ENCODE measurements at regions not wholly inside any gene's neighbourhood (a gene's known extent, or its start where the extent isn't known, plus 50 kb on each side); places are given as distances from the start of the nearest gene placed in this dataset.
"Not testable (repeated sequence)": the region's sequence is repeated elsewhere in the genome, so short reads cannot be mapped to it uniquely, and the experiment has no call there.

DNA sequence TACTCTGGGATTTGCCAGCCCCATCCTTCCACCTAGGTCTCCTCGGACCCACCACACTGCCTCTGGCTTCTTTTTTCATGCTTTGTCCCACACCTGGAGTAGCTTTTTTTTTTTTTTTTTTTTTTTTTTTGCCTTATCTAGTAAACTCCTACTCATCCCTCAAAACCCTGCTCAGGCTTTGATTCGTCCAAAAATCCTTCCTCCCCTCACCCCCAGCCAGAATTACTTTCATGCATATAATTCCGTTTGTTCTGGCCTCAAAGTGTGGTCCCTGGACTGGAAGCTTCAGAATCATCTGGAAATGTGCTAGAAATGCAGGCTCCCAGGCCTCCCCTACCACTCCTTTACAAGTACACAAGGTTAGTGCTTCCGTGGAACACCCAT is 320.1 kb downstream of the PTTG2 start:
- DNase-seq, result no peak

DNA sequence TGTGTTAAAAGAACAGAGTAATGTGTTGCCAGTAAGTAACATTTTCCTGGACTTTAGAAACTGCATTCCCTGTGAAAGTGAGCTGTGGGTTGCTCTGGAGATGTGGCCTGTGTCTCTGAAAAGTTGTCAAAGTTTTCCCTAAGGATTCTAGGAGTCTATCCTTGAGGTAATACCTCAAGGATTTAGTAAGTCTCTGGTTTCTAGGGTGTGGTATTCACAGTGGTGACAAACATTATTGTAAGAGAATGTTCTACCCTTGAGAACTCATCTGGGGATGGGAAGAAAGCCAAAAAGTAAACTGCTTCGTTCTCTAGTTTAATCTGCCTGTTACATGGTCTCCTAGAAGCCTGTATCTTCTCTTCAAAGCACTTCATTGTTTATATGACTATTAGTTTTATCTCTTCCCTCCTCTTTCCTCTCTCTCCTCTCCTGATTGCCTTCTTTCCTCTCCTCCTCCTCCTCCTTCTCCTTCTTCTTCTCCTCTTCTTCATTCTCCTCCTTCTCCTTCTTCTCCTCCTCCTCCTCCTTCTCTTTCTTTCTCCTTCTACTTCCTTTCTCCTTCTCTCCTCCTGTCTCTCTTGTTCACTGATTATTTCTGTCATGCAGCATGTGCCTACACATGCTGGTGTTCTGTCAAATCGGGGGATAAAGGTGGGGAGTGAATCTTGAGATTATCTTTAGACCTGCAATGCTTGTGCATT is 321.3 kb downstream of the PTTG2 start:
- DNase-seq, result no peak

- DNase-seq, result no peak
These were observed 323.5 kb downstream of the PTTG2 start for GRCh38 chr4:38283724-38284123.

GRCh38 chr4:38284294-38285030 is 324.3 kb downstream of the PTTG2 start:
- no peak for DNase-seq

DNA sequence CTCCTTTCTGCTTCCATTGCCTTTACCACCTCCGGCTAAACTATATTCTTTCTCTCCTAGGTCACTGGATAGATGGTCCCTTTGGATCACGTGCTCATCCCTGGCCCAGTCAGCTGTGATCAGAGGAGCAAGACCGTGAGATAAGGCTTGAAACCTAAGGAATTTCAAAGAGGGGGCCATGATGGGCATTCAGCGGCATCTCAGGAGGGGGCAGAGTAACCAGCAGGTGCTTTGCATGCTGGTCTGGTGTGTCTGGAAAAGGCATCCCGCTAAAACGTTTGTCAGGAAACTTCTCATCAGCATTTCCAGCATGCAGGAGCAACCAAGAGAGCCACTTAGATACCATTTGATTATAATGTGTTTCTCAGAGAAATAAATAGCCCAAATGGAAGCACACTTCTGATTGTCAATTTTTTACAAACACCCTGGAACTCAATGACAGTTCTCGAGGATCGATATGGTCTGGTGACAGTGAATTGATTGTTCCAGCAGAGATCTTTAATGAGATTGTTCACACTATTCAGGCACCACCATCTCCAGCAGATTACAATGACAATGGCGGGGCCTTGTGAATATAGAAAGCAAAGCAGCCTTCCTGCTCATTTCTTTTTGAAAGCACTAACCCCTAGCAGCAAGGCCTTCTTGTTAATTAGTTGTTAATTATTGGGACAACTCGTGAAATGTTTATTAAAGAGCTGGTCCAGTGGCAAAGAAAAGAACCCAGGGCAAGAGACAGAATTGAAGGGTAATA is 327.1 kb downstream of the PTTG2 start:
- DNase-seq, result no peak

- no peak for DNase-seq
These were observed 329.4 kb downstream of the PTTG2 start for GRCh38 chr4:38289553-38289952.

GRCh38 chr4:38290366-38290765 is 330.2 kb downstream of the PTTG2 start:
- DNase-seq, result no peak

- no peak for DNase-seq
These were observed 330.7 kb downstream of the PTTG2 start for GRCh38 chr4:38290914-38291313.

- no peak for DNase-seq
These were observed 332.3 kb downstream of the PTTG2 start for GRCh38 chr4:38292529-38292928.

- no peak for DNase-seq
These were observed 334.0 kb downstream of the PTTG2 start for GRCh38 chr4:38294238-38294637.

DNA sequence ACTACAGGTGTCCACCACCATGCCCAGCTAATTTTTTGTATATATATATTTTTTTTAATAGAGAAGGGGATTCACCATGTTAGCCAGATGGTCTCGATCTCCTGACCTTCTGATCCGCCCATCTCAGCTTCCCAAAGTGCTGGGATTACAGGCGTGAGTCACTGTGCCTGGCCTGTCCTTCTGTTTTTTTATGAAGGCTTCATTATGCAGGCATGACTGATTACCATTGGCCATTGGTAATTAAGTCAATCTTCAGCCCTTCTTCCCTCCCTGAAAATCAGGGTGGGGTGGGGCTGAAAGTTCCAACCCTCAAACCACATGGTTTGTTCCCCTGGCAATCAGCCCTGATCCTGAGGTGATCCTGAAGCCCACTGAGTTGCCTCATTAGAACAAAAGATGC is 336.9 kb downstream of the PTTG2 start:
- no peak for DNase-seq

DNA sequence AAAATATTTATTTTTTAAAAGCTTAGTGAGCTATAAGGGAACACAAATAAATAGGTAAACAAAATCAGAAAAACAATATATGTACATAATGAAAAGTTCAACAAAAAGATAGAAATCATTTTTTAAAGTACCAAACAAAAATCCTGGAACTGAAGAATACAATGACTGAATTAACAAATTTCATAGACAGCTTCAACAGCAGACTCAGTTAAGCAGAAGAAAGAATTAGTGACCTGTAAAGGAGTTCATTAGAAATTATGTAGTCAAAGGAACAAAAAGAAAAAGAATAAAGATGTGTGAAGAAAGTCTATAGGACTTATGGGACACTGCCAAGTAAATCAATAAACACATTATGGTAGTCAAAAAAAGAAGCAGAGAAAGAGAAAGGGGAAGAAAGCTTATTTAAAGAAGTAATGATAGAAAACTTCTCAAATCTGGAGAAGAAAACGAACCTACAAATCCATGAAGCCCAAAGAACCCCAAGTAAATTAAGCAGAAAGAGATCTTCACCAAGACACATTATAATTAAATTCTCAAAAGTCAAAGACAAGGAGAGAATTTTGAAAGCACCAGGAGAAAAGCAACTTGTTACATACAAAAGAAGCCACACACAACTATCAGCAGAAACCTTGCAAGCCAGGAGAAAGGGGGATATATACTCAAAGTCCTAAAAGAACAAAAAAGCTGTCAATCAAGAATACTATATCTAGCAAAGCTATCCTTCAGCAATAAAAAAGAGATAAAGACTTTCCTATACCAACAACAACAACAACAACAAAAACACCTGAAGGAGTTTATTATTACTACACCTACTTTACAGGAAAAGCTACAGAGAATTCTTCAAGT is 338.9 kb downstream of the PTTG2 start:
- DNase-seq, result no peak

GRCh38 chr4:38302910-38303309 is 342.7 kb downstream of the PTTG2 start:
- DNase-seq, result no peak

DNA sequence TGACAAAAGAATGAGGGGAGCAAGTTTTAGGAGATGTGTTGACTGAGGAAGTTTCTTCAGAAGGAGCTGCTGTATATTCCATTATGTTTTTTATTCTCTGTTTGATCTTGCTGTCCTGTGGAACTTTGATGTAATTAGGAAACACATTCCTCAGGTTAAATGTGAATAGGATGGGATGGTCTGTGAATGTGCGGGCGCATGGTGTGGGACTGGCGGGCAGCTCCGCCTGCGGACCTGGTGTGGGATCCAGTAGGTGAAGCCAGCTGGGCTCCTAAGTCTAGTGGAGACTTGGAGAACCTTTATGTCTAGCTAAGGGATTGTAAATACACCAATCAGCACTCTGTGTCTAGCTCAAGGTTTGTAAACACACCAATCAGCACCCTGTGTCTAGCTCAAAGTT is 344.3 kb downstream of the PTTG2 start:
- not testable (repeated sequence) for DNase-seq

DNA sequence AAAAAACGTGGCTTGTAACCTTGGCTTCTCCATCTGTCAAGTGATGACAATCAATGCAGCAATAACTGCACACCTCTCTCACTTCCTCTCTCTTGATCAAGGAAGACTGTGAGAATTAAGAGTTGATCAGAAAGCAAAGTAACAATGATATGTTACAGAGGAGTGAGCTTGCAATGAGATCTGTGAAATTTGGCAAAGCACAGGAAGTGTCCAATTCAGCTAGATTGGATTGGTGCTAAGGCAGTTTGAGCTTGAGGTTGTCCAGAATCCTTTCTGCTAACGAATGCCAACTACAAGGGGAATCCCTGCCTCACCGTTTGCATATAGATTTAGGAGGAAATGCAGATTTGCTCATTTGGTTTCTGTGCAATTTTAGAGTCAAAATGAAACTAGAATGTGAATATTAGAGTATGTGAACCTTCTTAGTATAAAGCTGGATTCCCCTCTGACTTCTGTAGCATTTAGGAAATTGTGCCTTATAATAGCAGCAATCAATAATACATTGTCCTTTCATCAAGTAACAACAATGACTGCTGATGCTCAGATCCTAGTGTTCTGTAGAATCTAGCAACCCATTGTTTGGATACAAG is 346.4 kb downstream of the PTTG2 start:
- no peak for DNase-seq

- no peak for DNase-seq
These were observed 348.6 kb downstream of the PTTG2 start for GRCh38 chr4:38308728-38309311.

GRCh38 chr4:38309471-38309870 is 349.3 kb downstream of the PTTG2 start:
- DNase-seq, result no peak

- DNase-seq, result no peak
These were observed 350.3 kb downstream of the PTTG2 start for GRCh38 chr4:38310446-38311043.

- no peak for DNase-seq
These were observed 351.4 kb downstream of the PTTG2 start for GRCh38 chr4:38311495-38312126.

DNA sequence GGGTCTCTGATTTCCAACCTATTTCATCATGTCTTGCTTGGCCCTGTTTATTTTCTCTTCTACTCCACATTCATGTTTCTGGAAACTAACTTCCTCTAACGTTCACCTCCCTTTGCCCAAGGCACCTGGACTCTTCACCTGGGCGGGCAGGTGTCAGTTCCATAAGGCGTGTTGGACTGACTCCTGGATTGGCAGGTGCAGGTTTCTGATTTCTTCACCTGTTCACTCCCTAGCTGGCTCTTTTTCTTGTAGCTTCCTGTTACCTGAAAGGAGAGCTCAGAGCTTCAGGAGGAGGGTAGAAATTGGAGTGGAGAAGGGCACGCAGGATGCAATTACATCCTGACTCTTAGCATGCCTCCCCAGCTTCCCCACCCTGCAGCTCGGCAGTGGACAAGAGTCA is 350.8 kb upstream of the KLF3 start:
- peak; percentile 75 for DNase-seq

DNA sequence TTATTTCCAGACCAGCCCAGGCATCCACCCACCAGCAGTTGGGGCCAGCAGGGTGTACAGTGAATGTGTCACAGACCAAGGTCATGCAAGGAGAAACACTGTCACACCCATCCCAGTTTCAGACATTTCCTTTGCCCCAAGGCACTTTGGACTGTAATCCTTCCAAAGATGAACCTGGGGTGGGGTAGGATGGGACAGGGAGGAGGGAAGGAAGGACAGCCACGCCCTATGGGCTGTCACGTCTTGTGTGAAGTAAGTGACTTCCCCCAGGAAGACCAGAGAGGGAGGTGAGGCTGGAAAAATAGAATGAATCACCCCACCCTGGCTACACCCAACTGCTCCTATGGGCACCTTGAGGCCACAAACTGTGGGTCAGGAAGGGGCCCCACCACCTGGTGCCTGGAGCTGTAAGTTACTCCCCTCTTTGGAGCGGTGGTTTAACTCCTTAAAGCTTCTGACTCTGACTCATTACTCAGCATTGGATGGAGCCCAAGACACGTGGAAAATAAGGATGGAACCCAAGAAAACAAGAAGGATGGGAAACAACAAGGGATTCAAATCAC is 349.9 kb upstream of the KLF3 start:
- no peak for DNase-seq

Measured in NCI-H1105 (cell line).